ENCODE measurements at regions not wholly inside any gene's neighbourhood (a gene's known extent, or its start where the extent isn't known, plus 50 kb on each side); places are given as distances from the start of the nearest gene placed in this dataset.

DNA sequence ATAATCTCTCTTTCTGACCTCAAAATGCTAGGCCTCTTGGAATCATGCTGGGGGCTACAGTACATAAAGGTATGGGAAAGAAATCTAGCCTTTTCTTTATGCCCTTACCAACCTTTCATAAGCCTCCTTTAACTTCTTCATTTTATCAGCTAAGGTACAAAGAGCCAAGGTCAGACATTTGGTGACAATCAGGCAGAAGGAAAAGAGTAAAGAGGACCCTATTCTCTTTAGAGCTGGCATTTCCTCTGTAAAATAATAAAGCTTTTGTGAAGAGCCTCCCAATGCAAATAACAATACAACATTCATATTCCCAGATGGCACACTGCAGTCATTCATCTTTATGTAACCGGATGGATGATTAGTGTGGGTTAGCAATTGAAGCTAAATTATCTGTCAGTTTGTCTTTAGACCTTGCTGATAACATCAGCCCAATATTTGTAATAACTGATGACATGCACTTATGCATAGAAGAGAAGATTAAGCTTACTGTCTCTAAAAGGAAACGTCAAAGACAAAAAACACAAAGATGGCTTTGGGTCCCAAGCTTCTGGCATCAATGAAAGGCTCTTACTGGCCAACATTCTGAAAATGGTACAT is 163.1 kb downstream of the IBTK start:
- DNase-seq (ENCODE audit: low spot score), result no peak
- in situ Hi-C loops (cut with MboI; ENCODE audit: low pct_unique_long_range_greater_than_20kb, low sequenced_read_pairs, unreplicated experiment), result no loop called here

DNA sequence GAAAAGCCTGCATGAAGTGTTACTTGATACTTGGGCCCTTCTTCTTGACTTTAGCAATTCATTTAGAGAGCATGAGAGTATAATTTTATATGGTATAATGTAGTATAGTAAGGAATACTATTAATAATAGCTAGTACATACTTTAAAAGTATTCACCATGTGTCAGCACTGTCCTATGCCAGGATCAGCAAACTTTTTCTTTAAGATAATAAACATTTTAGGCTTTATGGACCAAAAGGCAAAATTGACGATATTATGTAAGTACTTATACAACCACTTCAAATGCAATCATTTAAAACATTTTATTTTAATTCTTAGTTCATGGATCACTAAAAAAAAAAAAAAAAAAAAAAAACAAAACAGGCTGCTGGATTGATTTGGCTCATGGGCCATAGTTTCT is 163.9 kb downstream of the IBTK start:
- in situ Hi-C loops (cut with MboI; ENCODE audit: low pct_unique_long_range_greater_than_20kb, low sequenced_read_pairs, unreplicated experiment), result no loop called here
- no peak for DNase-seq (ENCODE audit: low spot score)
- TF ChIP-seq CTCF (IDR thresholded peaks at IDR 0.05; ENCODE audit: extremely low read depth, insufficient read depth, missing control alignments), result no peak

More for the DNA sequence above, 163.1 kb downstream of the IBTK start:
- no peak for TF ChIP-seq CTCF (IDR thresholded peaks at IDR 0.05; ENCODE audit: extremely low read depth, insufficient read depth, missing control alignments)

DNA sequence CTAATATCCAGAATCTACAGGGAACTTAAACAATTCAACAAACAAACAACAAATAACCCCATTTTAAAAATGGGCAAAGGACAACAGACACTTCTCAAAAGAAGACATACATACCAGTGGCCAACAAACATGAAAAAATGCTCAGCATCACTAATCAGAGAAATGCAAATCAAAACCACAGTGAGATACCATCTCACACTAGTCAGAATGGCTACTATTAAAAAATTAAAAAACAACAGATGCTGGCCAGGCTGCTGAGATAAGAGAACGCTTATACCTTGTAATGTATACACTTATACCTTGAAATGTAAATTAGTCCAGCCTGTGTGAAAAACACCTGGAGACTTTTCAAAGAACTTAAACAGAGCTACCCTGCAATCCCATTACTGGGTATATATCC is 166.8 kb downstream of the IBTK start:
- in situ Hi-C loops (cut with MboI; ENCODE audit: low pct_unique_long_range_greater_than_20kb, low sequenced_read_pairs, unreplicated experiment), result no loop called here
- no peak for DNase-seq (ENCODE audit: low spot score)
- no peak for TF ChIP-seq CTCF (IDR thresholded peaks at IDR 0.05; ENCODE audit: extremely low read depth, insufficient read depth, missing control alignments)

DNA sequence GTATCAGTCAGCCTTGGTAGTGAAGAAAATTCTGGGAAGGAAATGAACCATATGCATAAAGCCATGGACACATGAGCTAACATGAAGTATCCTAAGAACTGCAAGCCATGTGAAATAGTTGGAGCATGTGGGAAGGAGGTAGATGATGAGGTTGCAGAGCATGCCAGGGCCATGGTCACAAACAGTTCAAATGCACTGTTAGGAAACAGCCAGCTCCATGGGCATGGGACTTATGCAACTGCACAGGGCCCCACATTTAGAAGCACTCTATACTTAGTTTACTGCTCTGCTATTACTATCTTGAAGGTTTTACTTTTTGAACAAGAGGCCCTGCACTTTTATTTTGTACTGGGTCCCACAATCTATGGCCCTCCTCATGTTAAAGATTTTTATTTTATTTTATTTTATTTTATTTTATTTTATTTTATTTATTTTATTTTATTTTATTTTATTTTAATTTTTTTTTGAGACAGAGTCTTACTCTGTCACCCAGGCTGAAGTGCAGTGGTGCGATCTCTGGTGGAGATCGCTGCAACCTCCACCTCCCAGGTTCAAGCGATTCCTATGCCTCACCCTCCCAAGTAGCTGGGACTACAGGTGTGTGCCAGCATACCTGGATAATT is 169.1 kb downstream of the IBTK start:
- in situ Hi-C loops (cut with MboI; ENCODE audit: low pct_unique_long_range_greater_than_20kb, low sequenced_read_pairs, unreplicated experiment), result no loop called here

GRCh38 chr6:82076916-82077315 is 170.6 kb downstream of the IBTK start:
- DNase-seq (ENCODE audit: low spot score), result no peak
- no peak for TF ChIP-seq CTCF (IDR thresholded peaks at IDR 0.05; ENCODE audit: extremely low read depth, insufficient read depth, missing control alignments)
- in situ Hi-C loops (cut with MboI; ENCODE audit: low pct_unique_long_range_greater_than_20kb, low sequenced_read_pairs, unreplicated experiment), result no loop called here

More for the DNA sequence above, 169.1 kb downstream of the IBTK start:
- DNase-seq (ENCODE audit: low spot score), result no peak
- TF ChIP-seq CTCF (IDR thresholded peaks at IDR 0.05; ENCODE audit: extremely low read depth, insufficient read depth, missing control alignments), result no peak

DNA sequence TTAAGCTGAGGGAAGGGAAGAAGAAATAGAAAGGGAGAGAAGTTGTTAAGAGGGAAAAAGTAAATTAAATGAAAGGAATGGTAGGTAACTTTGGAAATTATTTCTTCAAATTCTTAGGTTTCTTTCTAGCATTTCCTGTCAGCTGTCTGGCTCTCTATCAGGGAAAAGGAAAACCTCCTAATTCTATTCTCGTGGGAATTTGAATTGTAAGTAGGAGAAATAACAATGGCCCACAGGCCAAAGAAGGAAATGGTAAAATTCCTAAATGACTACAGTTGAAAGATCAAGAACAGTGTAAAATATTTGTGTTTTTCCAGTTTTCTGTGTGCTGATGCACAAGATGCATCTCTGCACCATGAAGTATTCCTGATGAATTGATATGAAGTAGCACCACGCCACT is 173.0 kb downstream of the IBTK start:
- in situ Hi-C loops (cut with MboI; ENCODE audit: low pct_unique_long_range_greater_than_20kb, low sequenced_read_pairs, unreplicated experiment), result no loop called here
- no peak for TF ChIP-seq CTCF (IDR thresholded peaks at IDR 0.05; ENCODE audit: extremely low read depth, insufficient read depth, missing control alignments)
- DNase-seq (ENCODE audit: low spot score), result no peak
